IMR-90 (cell line): ENCODE measurements at regions not wholly inside any gene's neighbourhood (a gene's known extent, or its start where the extent isn't known, plus 50 kb on each side); places are given as distances from the start of the nearest gene placed in this dataset.
A peak's percentile ranks its signal among the peaks of the same experiment; 100 is the strongest.

Experiments used
- ATAC-seq: fragments of 200-7000 bp; cut with Tn5 transposase; 2 replicates; pipeline ENCODE4 v1.9.1; 2020; ENCODE audit warnings: low read depth, mild to moderate bottlenecking, moderate library complexity
- BruUV-seq: library from RNA; stranded (reverse); fragments of 400-500 nt; replicated peaks from 2 replicates; lab custom pipeline; 2021; lab: Mats Ljungman, UMichigan
- CTCF ChIA-PET: fragments of 300-600 bp; formaldehyde crosslinking; extraction: SDS; loops from one replicate; lab custom pipeline; 2021; ENCODE audit warnings: antibody characterized with exemption; lab: Yijun Ruan, JAX
- POLR2A ChIA-PET: fragments of 300-600 bp; sonication (Branson Sonifier 250); formaldehyde crosslinking; loops from one replicate; lab custom pipeline; 2022; ENCODE audit warnings: antibody characterized with exemption; ENCODE audit not compliant: unreplicated experiment; lab: Charles Lee
- DNase-seq: peaks from one replicate; pipeline ENCODE4 v3.0.0; 2013
- H2AFZ ChIP-seq: replicated peaks from 2 replicates; pipeline ENCODE3; 2013; ENCODE audit warnings: low read length, mild to moderate bottlenecking; ENCODE audit not compliant: poor library complexity
- H2AK5ac ChIP-seq: 2 replicates; pipeline ENCODE4 v1.6.1; 2013; ENCODE audit warnings: low read depth, low read length, inconsistent platforms
- H2AK9ac ChIP-seq: replicated peaks from 2 replicates; pipeline ENCODE3; 2013; ENCODE audit warnings: mild to moderate bottlenecking, low read depth, low read length, moderate library complexity; ENCODE audit not compliant: poor library complexity
- H2BK120ac ChIP-seq: 2 replicates; pipeline ENCODE4 v1.6.1; 2013; ENCODE audit warnings: low read depth, low read length, inconsistent platforms
- H2BK15ac ChIP-seq: 3 replicates; pipeline ENCODE4 v1.6.1; 2013; ENCODE audit warnings: low read depth, low read length, inconsistent platforms
- H2BK20ac ChIP-seq: 2 replicates; pipeline ENCODE4 v1.6.1; 2013; ENCODE audit warnings: low read depth, mild to moderate bottlenecking, inconsistent platforms, low read length, moderate library complexity
- H2BK5ac ChIP-seq: 2 replicates; pipeline ENCODE4 v1.6.1; 2013; ENCODE audit warnings: mild to moderate bottlenecking, low read depth, low read length, inconsistent platforms; ENCODE audit not compliant: poor library complexity, severe bottlenecking
- H3K14ac ChIP-seq: replicated peaks from 2 replicates; pipeline ENCODE4 v1.6.1; 2013; ENCODE audit warnings: low read depth, low read length, inconsistent platforms
- H3K18ac ChIP-seq: 2 replicates; pipeline ENCODE4 v1.6.1; 2013; ENCODE audit warnings: low read depth, low read length, control low read depth
- H3K23ac ChIP-seq: 2 replicates; pipeline ENCODE4 v1.6.1; 2013; ENCODE audit warnings: low read depth, low read length, inconsistent platforms
- H3K27ac ChIP-seq: 2 replicates; pipeline ENCODE4 v1.5.1; 2013; ENCODE audit warnings: mild to moderate bottlenecking, control low read depth, low read length; ENCODE audit not compliant: insufficient read depth
- H3K27me3 ChIP-seq: 2 replicates; pipeline ENCODE4 v1.6.1; 2013; ENCODE audit warnings: low read length; ENCODE audit not compliant: control insufficient read depth, insufficient read depth
- H3K36me3 ChIP-seq: 2 replicates; pipeline ENCODE4 v1.6.1; 2013; ENCODE audit warnings: low read length, mixed read lengths; ENCODE audit not compliant: control insufficient read depth, insufficient read depth
- H3K4ac ChIP-seq: 2 replicates; pipeline ENCODE4 v1.6.1; 2013; ENCODE audit warnings: low read depth, low read length, inconsistent platforms
- H3K4me1 ChIP-seq: 2 replicates; pipeline ENCODE4 v1.6.1; 2013; ENCODE audit warnings: low read length, mixed read lengths; ENCODE audit not compliant: control insufficient read depth, insufficient read depth
- H3K4me2 ChIP-seq: 2 replicates; pipeline ENCODE4 v1.6.1; 2013; ENCODE audit warnings: low read depth, mild to moderate bottlenecking, control low read depth, low read length, moderate library complexity
- H3K4me3 ChIP-seq: 2 replicates; pipeline ENCODE4 v1.5.1; 2013; ENCODE audit warnings: low read depth, mild to moderate bottlenecking, control low read depth, low read length, moderate library complexity; ENCODE audit not compliant: insufficient read depth
- H3K56ac ChIP-seq: 2 replicates; pipeline ENCODE4 v1.6.1; 2013; ENCODE audit warnings: low read length, inconsistent platforms; ENCODE audit not compliant: insufficient read depth; ENCODE audit errors: extremely low read depth
- H3K79me1 ChIP-seq, 2 experiments: 2 replicates each; pipeline ENCODE4 v1.6.1; 2013; ENCODE audit warnings: low read length in 2 of 2, inconsistent platforms in 1 of 2, low read depth in 1 of 2
- H3K9ac ChIP-seq: 2 replicates; pipeline ENCODE4 v1.6.1; 2013; ENCODE audit warnings: low read depth, low read length, control low read depth
- H3K9me1 ChIP-seq: 2 replicates; pipeline ENCODE4 v1.6.1; 2013; ENCODE audit warnings: low read length, inconsistent platforms; ENCODE audit not compliant: insufficient read depth
- H3K9me3 ChIP-seq: 2 replicates; pipeline ENCODE4 v1.6.1; 2013; ENCODE audit warnings: low read length; ENCODE audit not compliant: control insufficient read depth, insufficient read depth
- H4K20me1 ChIP-seq: 2 replicates; pipeline ENCODE4 v1.6.1; 2013; ENCODE audit warnings: low read length, inconsistent platforms; ENCODE audit not compliant: insufficient read depth
- H4K5ac ChIP-seq: 2 replicates; pipeline ENCODE4 v1.6.1; 2013; ENCODE audit warnings: mild to moderate bottlenecking, low read depth, low read length, control low read depth
- H4K8ac ChIP-seq, 2 experiments: 2 replicates each; pipeline ENCODE4 v1.6.1; 2013; ENCODE audit warnings: low read depth in 2 of 2, low read length in 2 of 2, control low read depth in 1 of 2, inconsistent platforms in 1 of 2
- H4K91ac ChIP-seq: 2 replicates; pipeline ENCODE4 v1.6.1; 2013; ENCODE audit warnings: low read depth, low read length, inconsistent platforms; ENCODE audit not compliant: insufficient read depth
- BHLHE40 ChIP-seq: fragments of 150-350 bp; IDR thresholded peaks from 2 replicates; pipeline ENCODE4 v1.6.1; 2016; ENCODE audit warnings: mild to moderate bottlenecking, low read depth, low read length
- CEBPB ChIP-seq: IDR thresholded peaks from 2 replicates; pipeline ENCODE4 v1.6.1; 2012; ENCODE audit warnings: low read depth, low read length, improper control_type of control experiment
- FOS ChIP-seq: fragments of 150-350 bp; IDR thresholded peaks from 2 replicates; pipeline ENCODE4 v1.6.1; 2016; ENCODE audit warnings: low read depth, low read length
- MXI1 ChIP-seq: IDR thresholded peaks from 2 replicates; pipeline ENCODE4 v1.6.1; 2012; ENCODE audit warnings: low read depth, mild to moderate bottlenecking, low read length, moderate library complexity, borderline replicate concordance
- NFE2L2 ChIP-seq: fragments of 150-350 bp; IDR thresholded peaks from 2 replicates; pipeline ENCODE4 v1.6.1; 2016; ENCODE audit warnings: low read depth, mild to moderate bottlenecking, low read length
- POLR2A ChIP-seq: IDR thresholded peaks from 2 replicates; pipeline ENCODE4 v1.6.1; 2012; ENCODE audit warnings: mild to moderate bottlenecking, low read depth, low read length
- RAD21 ChIP-seq: IDR thresholded peaks from 2 replicates; pipeline ENCODE4 v1.6.1; 2012; ENCODE audit warnings: low read length, improper control_type of control experiment
- RCOR1 ChIP-seq: IDR thresholded peaks from 2 replicates; pipeline ENCODE4 v1.6.1; 2012; ENCODE audit warnings: mild to moderate bottlenecking, low read length, improper control_type of control experiment; ENCODE audit not compliant: insufficient replicate concordance
- RFX5 ChIP-seq: IDR thresholded peaks from 2 replicates; pipeline ENCODE4 v1.8.0; 2012; ENCODE audit warnings: low read depth, mild to moderate bottlenecking, low read length, moderate library complexity
- WGBS, 2 experiments: methylation state at CpG; one replicate each; pipeline versions ENCODE4 v1.1.5 to v1.1.7; 2013; ENCODE audit warnings: missing lambda C conversion rate in 2 of 2; ENCODE audit not compliant: insufficient read length in 1 of 2; ENCODE audit errors: extremely low coverage in 2 of 2; 5-methylcytosine and 5-hydroxymethylcytosine counted together
- dilution Hi-C: fragments of 300-500 bp; cut with HindIII; formaldehyde crosslinking; loops from one replicate; pipeline ENCODE4 v1.14.3; 2018; ENCODE audit warnings: low sequenced_read_pairs; ENCODE audit not compliant: unreplicated experiment
- in situ Hi-C: fragments of 300-500 bp; cut with MboI; formaldehyde crosslinking; loops from 3 replicates; pipeline ENCODE4 v1.14.3; 2019; ENCODE audit warnings: low sequenced_read_pairs, inconsistent platforms, mixed read lengths
- intact Hi-C: fragments of 100-400 bp; cut with micrococcal nuclease; formaldehyde crosslinking; loops from 2 replicates; pipeline ENCODE4 v1.10.0; 2022

GRCh38 chr11:8838248-8838647, 72.7 kb upstream of the AKIP1 start:
- H3K56ac ChIP-seq = peak overlapping the region; percentile 40; the same call in 1 of the 2 replicates
- H3K4me3 ChIP-seq = no peak overlapping the region
- H3K18ac ChIP-seq = peak overlapping the region; percentile 92
- peak overlapping the region; percentile 65; the same call in 1 of the 2 replicates for H3K14ac ChIP-seq
- peak overlapping the region; percentile 45 for H3K4me2 ChIP-seq
- ATAC-seq (peak; percentile 71), DNase-seq (peak; percentile 94)
- H2AFZ ChIP-seq = no peak overlapping the region
- H3K9ac ChIP-seq = no peak overlapping the region; the same call in 1 of the 2 replicates
- H4K5ac ChIP-seq = peak overlapping the region; percentile 91; the same call in 1 of the 2 replicates
- H3K9me3 ChIP-seq = no peaks in the 10 kb centered on the region
- peak overlapping the region; percentile 96 for H3K27ac ChIP-seq
- TF ChIP-seq FOS (0 out of 2 replicates have a peak, but pooled peaks have one; percentile 8), RFX5 (no peak), RCOR1 (peak; percentile 45), NFE2L2 (no peak; the same call in 1 of the 2 replicates), RAD21 (no peak), CEBPB (peak; percentile 99), BHLHE40 (no peak), POLR2A (no peak), MXI1 (no peak)
- peaks cover 3% of the 10 kb centered on the region for H3K36me3 ChIP-seq
- peak overlapping the region; percentile 88; the same call in 1 of the 2 replicates for H3K23ac ChIP-seq
- H2BK15ac ChIP-seq = peak overlapping the region; percentile 71; the same call in 1 of the 3 replicates
- H3K27me3 ChIP-seq = no peaks in the 10 kb centered on the region
- H3K9me1 ChIP-seq = peaks cover 34% of the 10 kb centered on the region
- peak overlapping the region; percentile 92 for H4K91ac ChIP-seq
- H4K8ac ChIP-seq = peak overlapping the region; percentile 43 to 93
- peaks cover 30 to 79% of the 10 kb centered on the region in 2 experiments for H3K79me1 ChIP-seq
- intact Hi-C loops = no loop called here
- 40% methylated on average over 1 of the region's 7 CpGs; no CpG with 5 or more reads in 1 of the 2 experiments for WGBS, 2 experiments
- in situ Hi-C loops = no loop called here
- POLR2A ChIA-PET = no interaction called here
- H3K4me1 ChIP-seq = peaks cover 33% of the 10 kb centered on the region
- no TSS peak for BruUV-seq
- CTCF ChIA-PET = interaction anchor here (1.1 kb wide), 1 partner anchor 35 kb away, joined by 4 read pairs; no protein-coding TSS in a partner anchor
- no peak overlapping the region for H2AK9ac ChIP-seq
- peak overlapping the region; percentile 90 for H2BK20ac ChIP-seq
- 0 out of 2 replicates have a peak, but pooled peaks cover 3% of the 10 kb centered on the region for H4K20me1 ChIP-seq
- H2BK5ac ChIP-seq = peak overlapping the region; percentile 83
- peak overlapping the region; percentile 93 for H2BK120ac ChIP-seq
- dilution Hi-C loops = no loop called here
- peak overlapping the region; percentile 24; the same call in 1 of the 2 replicates for H2AK5ac ChIP-seq
- H3K4ac ChIP-seq = peak overlapping the region; percentile 92
